KMS-11 (cell line): ENCODE measurements at regions not wholly inside any gene's neighbourhood (a gene's known extent, or its start where the extent isn't known, plus 50 kb on each side); places are given as distances from the start of the nearest gene placed in this dataset.

ENCODE experiments used
- H2AFZ ChIP-seq: fragments of 200-600 bp; sonication (generic); 2 replicates; pipeline ENCODE4 v1.6.1; 2016; ENCODE audit warnings: antibody characterized with exemption, mixed run types, low read depth
- H3K27ac ChIP-seq: fragments of 200-600 bp; sonication (generic); 2 replicates; pipeline ENCODE4 v1.6.1; 2016; ENCODE audit warnings: mild to moderate bottlenecking, mixed run types
- H3K27me3 ChIP-seq: fragments of 200-600 bp; sonication (generic); 2 replicates; pipeline ENCODE4 v1.6.1; 2017; ENCODE audit warnings: mild to moderate bottlenecking, low read depth, mixed run types, moderate library complexity; ENCODE audit not compliant: insufficient read depth
- H3K36me3 ChIP-seq: fragments of 200-600 bp; sonication (generic); 2 replicates; pipeline ENCODE4 v1.6.1; 2017; ENCODE audit warnings: mild to moderate bottlenecking, mixed run types; ENCODE audit not compliant: insufficient read depth
- H3K4me1 ChIP-seq: fragments of 200-600 bp; sonication (generic); 2 replicates; pipeline ENCODE4 v1.6.1; 2016; ENCODE audit warnings: mild to moderate bottlenecking, low read depth, mixed run types; ENCODE audit not compliant: poor library complexity, severe bottlenecking
- H3K4me2 ChIP-seq: fragments of 200-600 bp; sonication (generic); 2 replicates; pipeline ENCODE4 v1.7.0; 2016; ENCODE audit warnings: mild to moderate bottlenecking, mixed run types
- H3K4me3 ChIP-seq: fragments of 200-600 bp; sonication (generic); IDR thresholded peaks from 2 replicates; pipeline ENCODE4 v1.6.1; 2017; ENCODE audit warnings: low read depth, low read length, mixed read lengths; ENCODE audit not compliant: insufficient read depth
- H3K79me2 ChIP-seq: fragments of 200-600 bp; sonication (generic); 2 replicates; pipeline ENCODE4 v1.6.1; 2016; ENCODE audit warnings: low read depth, mixed run types; ENCODE audit not compliant: insufficient read depth
- H3K9ac ChIP-seq: fragments of 200-600 bp; sonication (generic); 2 replicates; pipeline ENCODE4 v1.6.1; 2016; ENCODE audit warnings: mild to moderate bottlenecking, mixed run types
- H4K20me1 ChIP-seq: fragments of 200-600 bp; sonication (generic); 2 replicates; pipeline ENCODE4 v1.6.1; 2016; ENCODE audit warnings: mild to moderate bottlenecking, mixed run types; ENCODE audit not compliant: insufficient read depth
- TF ChIP-seq, protein P1 (sequence below): fragments of 200-600 bp; sonication (generic); conservative IDR thresholded peaks from 2 replicates; pipeline ENCODE4 v1.6.1; 2017; ENCODE audit warnings: low read depth, mild to moderate bottlenecking, antibody characterized with exemption, low read length, moderate library complexity, mixed read lengths

DNA sequence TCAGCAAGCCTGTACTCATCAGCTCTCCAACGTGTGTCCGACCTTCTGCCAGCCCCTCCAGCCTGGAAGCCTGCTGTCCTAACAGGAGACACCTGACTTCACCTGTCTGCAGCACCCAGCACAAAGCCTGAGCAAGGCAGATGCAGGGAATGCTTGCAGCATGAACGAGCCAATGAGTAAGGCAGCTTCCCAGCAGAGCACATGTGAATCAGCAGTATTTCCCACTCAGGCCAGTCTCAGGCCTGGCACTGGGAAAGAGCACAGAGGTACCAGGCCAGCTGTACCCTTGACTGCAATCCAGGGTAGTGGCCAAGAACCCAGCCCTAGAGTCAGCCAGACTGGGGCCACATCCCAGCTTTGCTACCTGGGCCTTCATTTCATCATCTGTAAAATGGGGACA is 120.8 kb downstream of the MAFB start:
- TF ChIP-seq, protein P1, sequence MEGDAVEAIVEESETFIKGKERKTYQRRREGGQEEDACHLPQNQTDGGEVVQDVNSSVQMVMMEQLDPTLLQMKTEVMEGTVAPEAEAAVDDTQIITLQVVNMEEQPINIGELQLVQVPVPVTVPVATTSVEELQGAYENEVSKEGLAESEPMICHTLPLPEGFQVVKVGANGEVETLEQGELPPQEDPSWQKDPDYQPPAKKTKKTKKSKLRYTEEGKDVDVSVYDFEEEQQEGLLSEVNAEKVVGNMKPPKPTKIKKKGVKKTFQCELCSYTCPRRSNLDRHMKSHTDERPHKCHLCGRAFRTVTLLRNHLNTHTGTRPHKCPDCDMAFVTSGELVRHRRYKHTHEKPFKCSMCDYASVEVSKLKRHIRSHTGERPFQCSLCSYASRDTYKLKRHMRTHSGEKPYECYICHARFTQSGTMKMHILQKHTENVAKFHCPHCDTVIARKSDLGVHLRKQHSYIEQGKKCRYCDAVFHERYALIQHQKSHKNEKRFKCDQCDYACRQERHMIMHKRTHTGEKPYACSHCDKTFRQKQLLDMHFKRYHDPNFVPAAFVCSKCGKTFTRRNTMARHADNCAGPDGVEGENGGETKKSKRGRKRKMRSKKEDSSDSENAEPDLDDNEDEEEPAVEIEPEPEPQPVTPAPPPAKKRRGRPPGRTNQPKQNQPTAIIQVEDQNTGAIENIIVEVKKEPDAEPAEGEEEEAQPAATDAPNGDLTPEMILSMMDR, result no peak
- no peak overlapping the region for H3K4me3 ChIP-seq
- H3K4me2 ChIP-seq, result no peak overlapping the region
- no peaks in the 10 kb centered on the region for H3K36me3 ChIP-seq
- H3K4me1 ChIP-seq, result no peaks in the 10 kb centered on the region
- H3K79me2 ChIP-seq, result no peaks in the 10 kb centered on the region
- H3K27me3 ChIP-seq, result no peaks in the 10 kb centered on the region
- no peak overlapping the region for H3K9ac ChIP-seq
- no peak overlapping the region for H2AFZ ChIP-seq
- H4K20me1 ChIP-seq, result no peaks in the 10 kb centered on the region
- H3K27ac ChIP-seq, result no peak overlapping the region

DNA sequence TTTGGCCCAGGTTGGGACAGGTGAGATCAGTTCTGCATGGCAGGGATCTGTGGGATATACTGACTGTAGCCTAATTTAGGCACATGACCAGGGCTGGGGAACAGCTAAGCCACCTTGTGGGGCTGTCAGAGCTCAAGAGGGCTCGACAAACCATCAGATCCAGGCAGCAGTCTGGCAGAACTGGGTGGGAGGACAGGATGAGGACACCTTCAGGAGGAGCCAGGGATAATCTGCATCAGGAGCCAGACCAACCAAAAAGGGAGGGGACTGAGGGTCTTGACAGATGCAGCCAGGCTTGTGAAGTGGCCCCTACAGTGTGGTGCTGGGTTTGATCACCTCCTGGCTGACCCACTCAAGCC is 123.4 kb downstream of the MAFB start:
- Histone ChIP-seq H3K27ac (no peak overlapping the region), H3K79me2 (no peaks in the 10 kb centered on the region), H3K9ac (no peak overlapping the region), H3K27me3 (no peaks in the 10 kb centered on the region), H3K4me1 (no peaks in the 10 kb centered on the region), H4K20me1 (no peaks in the 10 kb centered on the region), H3K4me3 (no peak overlapping the region), H2AFZ (no peak overlapping the region), H3K4me2 (no peak overlapping the region), H3K36me3 (no peaks in the 10 kb centered on the region)
- TF ChIP-seq, protein P1, result no peak

DNA sequence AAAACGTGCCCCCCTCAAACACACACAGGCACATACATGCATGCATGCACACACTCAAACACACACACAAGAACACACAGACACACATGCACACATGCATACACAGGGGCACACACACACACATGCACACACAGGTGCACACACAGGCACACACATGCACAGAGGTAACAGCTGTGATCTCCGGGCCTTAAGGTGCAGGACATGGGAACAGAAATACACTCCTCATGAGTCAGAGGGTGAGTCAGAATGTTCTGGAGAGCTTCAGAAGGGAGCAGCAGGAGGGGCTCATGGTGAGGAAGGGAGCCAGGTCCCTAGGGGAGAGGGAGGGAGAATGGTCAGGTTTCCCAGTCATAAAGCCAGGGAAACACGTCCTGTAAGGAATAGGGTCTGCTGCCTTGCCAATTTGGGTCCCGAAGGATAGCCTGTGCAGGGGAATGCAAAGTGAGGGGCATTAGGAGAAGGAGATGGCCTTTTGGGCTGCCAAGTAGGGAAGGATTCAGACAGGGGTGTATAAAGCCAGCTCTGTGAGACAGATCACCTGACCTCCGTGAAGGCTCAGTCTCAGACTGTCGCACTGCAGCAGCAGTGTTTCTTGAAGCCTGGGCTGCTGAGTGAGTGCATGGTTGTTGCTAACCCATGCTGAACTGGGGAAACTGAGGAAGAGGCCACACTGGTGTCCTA is 123.9 kb downstream of the MAFB start:
- no peaks in the 10 kb centered on the region for H3K27me3 ChIP-seq
- no peak overlapping the region for H3K9ac ChIP-seq
- no peak overlapping the region for H3K4me2 ChIP-seq
- no peak overlapping the region for H3K4me3 ChIP-seq
- H2AFZ ChIP-seq, result no peak overlapping the region
- H3K4me1 ChIP-seq, result no peaks in the 10 kb centered on the region
- H4K20me1 ChIP-seq, result no peaks in the 10 kb centered on the region
- H3K36me3 ChIP-seq, result no peaks in the 10 kb centered on the region
- H3K27ac ChIP-seq, result no peak overlapping the region
- TF ChIP-seq, protein P1, result no peak
- no peaks in the 10 kb centered on the region for H3K79me2 ChIP-seq

DNA sequence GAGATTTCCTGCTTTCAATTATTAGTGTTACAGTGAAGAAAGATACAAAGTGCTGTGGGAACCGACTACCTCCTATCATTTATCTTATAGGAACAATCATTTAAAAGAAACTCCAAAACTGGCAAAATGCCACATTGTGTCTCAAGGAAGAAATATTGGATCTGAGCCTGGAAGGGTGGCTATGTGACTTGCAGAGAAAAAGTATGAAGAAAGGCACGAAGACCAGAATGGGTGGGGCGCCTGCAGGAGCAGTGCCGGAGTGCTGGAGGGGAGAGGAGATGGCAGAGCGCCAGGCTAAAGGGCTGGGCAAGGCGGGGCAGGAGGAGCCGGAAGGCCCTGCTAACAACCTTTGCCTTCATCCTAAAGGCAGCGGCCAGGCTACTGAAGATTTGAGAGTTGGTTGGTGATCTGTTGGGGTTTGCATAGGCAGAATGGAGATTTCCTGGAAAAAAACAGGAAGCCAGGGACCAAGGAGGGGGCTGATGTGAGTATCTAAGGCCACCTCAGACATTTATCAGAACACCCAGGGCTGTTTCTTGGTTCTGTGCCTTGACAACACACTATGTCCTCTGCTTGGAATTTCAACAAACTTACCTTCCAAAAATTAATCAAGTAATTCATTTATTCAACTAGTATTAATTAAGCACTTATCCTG is 125.6 kb downstream of the MAFB start:
- Histone ChIP-seq H3K4me2 (no peak overlapping the region), H3K27ac (no peak overlapping the region), H3K4me3 (no peak overlapping the region), H2AFZ (no peak overlapping the region), H3K27me3 (no peaks in the 10 kb centered on the region), H4K20me1 (no peaks in the 10 kb centered on the region), H3K36me3 (no peaks in the 10 kb centered on the region), H3K79me2 (no peaks in the 10 kb centered on the region), H3K9ac (no peak overlapping the region), H3K4me1 (no peaks in the 10 kb centered on the region)
- TF ChIP-seq, protein P1, result no peak
